ENCODE measurements at regions not wholly inside any gene's neighbourhood (a gene's known extent, or its start where the extent isn't known, plus 50 kb on each side); places are given as distances from the start of the nearest gene placed in this dataset.

- TF ChIP-seq CTCF (IDR thresholded peaks at IDR 0.05; ENCODE audit: extremely low read depth in 1 of 2, insufficient read depth in 1 of 2, low read depth in 1 of 2, low read length in 2 of 2), result no peak
- TF ChIP-seq POLR2AphosphoS5 (IDR thresholded peaks at IDR 0.05; ENCODE audit: insufficient read depth, low read depth, low read length), result no peak
- TF ChIP-seq POLR2A (IDR thresholded peaks at IDR 0.05; ENCODE audit: low read depth, low read length), result no peak
- no peak for TF ChIP-seq EZH2 (IDR thresholded peaks at IDR 0.05; ENCODE audit: borderline replicate concordance, low read depth, low read length, severe bottlenecking)
- no peak for TF ChIP-seq MAX (IDR thresholded peaks at IDR 0.05; ENCODE audit: insufficient read depth, insufficient read length)
Measured at GRCh38 chr6:112428477-112428876, 81.3 kb downstream of the RFPL4B start.

All from endothelial cell of umbilical vein (primary cell).